GM21737 (cell line): ENCODE measurements at regions not wholly inside any gene's neighbourhood (a gene's known extent, or its start where the extent isn't known, plus 50 kb on each side); places are given as distances from the start of the nearest gene placed in this dataset.

Source experiments
- ATAC-seq: cut with Tn5 transposase; IDR thresholded peaks from one replicate; pipeline ENCODE4 v1.9.1; 2021; ENCODE audit warnings: mild to moderate bottlenecking, moderate library complexity; ENCODE audit not compliant: unreplicated experiment

- no peak for ATAC-seq
These were observed 195.1 kb upstream of the HABP2 start for GRCh38 chr10:113357681-113358300.

- ATAC-seq = no peak
These were observed 193.2 kb upstream of the HABP2 start for GRCh38 chr10:113359655-113360054.

- ATAC-seq = no peak
These were observed 192.0 kb upstream of the HABP2 start for GRCh38 chr10:113360870-113361269.

GRCh38 chr10:113362645-113363091, 190.2 kb upstream of the HABP2 start:
- no peak for ATAC-seq

- no peak for ATAC-seq
These were observed 188.6 kb upstream of the HABP2 start for GRCh38 chr10:113364227-113364626.

GRCh38 chr10:113368666-113369364, 184.0 kb upstream of the HABP2 start:
- ATAC-seq = no peak

GRCh38 chr10:113369365-113369694, 183.5 kb upstream of the HABP2 start:
- ATAC-seq = no peak

GRCh38 chr10:113376428-113376827, 176.4 kb upstream of the HABP2 start:
- no peak for ATAC-seq

- ATAC-seq = no peak
These were observed 173.8 kb upstream of the HABP2 start for GRCh38 chr10:113379091-113379490.

- ATAC-seq = no peak
These were observed 171.4 kb upstream of the HABP2 start for GRCh38 chr10:113381416-113381815.

- no peak for ATAC-seq
These were observed 170.8 kb upstream of the HABP2 start for GRCh38 chr10:113381981-113382509.

- ATAC-seq = no peak
These were observed 170.2 kb upstream of the HABP2 start for GRCh38 chr10:113382691-113383090.

- no peak for ATAC-seq
These were observed 168.7 kb upstream of the HABP2 start for GRCh38 chr10:113384181-113384580.

GRCh38 chr10:113385021-113385999, 167.5 kb upstream of the HABP2 start:
- ATAC-seq = peak; percentile 75

GRCh38 chr10:113386005-113386404, 166.8 kb upstream of the HABP2 start:
- ATAC-seq = no peak

GRCh38 chr10:113389969-113390368, 162.9 kb upstream of the HABP2 start:
- ATAC-seq = no peak

GRCh38 chr10:113390896-113391295, 162.0 kb upstream of the HABP2 start:
- ATAC-seq = no peak

GRCh38 chr10:113397047-113397446, 155.8 kb upstream of the HABP2 start:
- no peak for ATAC-seq

GRCh38 chr10:113399065-113399464, 153.8 kb upstream of the HABP2 start:
- no peak for ATAC-seq

GRCh38 chr10:113402602-113403001, 150.3 kb upstream of the HABP2 start:
- ATAC-seq = no peak

- no peak for ATAC-seq
These were observed 145.6 kb upstream of the HABP2 start for GRCh38 chr10:113407218-113407617.
